ENCODE measurements at regions not wholly inside any gene's neighbourhood (a gene's known extent, or its start where the extent isn't known, plus 50 kb on each side); places are given as distances from the start of the nearest gene placed in this dataset.

GRCh38 chr13:104841110-104841509 lies 1694.4 kb downstream of the EFNB2 start:
- intact Hi-C loops (cut with DNase I): no loop called here
- DNase-seq: no peak

DNA sequence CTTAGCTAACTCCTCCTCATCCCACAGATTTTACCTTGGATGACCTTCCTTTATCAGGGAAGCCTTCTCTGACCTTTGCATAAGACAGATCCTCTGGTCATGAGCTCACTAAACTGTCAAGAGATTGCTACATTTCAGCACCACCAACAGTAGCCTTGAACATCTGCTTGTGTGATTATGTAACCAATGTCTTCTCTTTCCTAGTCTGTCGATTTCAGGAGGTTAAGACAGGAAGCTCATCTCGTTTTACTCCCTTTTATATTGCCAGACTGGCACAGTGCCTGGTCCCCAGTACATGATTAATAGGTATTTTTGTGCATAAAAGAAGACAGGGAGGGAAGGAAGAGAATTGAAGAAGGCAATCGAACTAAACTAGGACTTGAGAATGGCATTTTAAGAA lies 1697.7 kb downstream of the EFNB2 start:
- intact Hi-C loops (cut with DNase I): no loop called here
- no peak for DNase-seq

- no peak for DNase-seq
- intact Hi-C loops (cut with DNase I): no loop called here
These were observed 1702.2 kb downstream of the EFNB2 start for GRCh38 chr13:104833221-104833620.

DNA sequence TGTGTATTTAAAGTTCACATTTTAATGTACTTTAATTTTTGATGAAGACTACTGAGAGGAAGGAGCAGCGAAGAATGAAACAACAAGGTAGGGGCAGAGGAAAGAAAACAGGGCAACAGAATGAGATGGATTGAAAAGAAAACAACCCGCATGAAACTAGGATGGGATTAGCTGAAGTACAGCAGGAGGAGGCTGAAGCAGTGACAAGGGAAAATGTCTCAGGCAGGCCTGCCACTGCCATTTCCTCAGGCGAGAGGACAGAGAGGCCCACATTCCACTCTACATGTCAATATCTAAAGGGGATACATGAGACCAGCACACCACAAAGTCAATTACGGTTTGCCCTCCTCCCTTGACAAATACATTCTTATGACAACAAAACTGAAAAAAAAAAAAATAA lies 1703.2 kb downstream of the EFNB2 start:
- no peak for DNase-seq
- intact Hi-C loops (cut with DNase I): no loop called here

GRCh38 chr13:104831831-104832230 lies 1703.6 kb downstream of the EFNB2 start:
- no peak for DNase-seq
- intact Hi-C loops (cut with DNase I): no loop called here

GRCh38 chr13:104823709-104824108 lies 1711.8 kb downstream of the EFNB2 start:
- intact Hi-C loops (cut with DNase I): no loop called here
- DNase-seq: no peak

- DNase-seq: no peak
- intact Hi-C loops (cut with DNase I): no loop called here
These were observed 1712.4 kb downstream of the EFNB2 start for GRCh38 chr13:104823071-104823470.

DNA sequence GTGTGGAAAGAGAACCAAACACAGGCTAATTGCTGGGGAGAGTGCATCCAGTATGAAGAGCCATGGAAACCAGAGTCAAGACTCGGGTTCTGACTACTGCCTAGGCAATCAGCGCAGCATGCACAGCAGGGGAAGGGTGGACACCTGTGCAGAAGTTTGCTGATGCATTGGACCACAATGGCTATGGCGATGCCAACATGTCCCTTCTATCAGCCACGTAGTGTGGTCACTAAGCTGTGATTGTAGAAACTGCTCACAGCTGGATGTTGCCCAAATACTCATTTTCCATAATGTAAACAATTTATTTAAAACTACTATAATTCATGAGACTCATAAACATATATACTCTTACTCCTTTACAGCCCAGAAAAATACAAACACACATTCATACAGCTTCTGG lies 1718.2 kb downstream of the EFNB2 start:
- intact Hi-C loops (cut with DNase I): no loop called here
- DNase-seq: no peak

DNA sequence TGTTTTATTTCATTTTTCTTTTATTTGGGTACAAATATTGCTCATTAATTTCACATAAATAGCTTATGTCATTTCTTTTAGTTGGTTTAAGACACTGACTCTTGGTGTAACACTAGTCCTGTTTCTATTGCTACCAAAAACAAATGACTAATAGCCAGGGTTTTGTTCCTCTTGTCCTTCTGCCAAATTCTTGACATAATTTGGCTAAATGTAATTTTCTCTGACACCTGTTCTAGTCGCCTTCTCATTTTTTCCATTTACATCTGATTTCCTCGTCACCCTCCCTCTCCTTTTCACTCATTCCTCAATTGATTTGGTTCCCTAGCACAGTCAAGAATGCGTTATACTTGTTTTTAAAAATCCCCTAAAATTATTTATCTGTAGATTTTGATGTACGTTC lies 1718.7 kb downstream of the EFNB2 start:
- intact Hi-C loops (cut with DNase I): no loop called here
- DNase-seq: no peak

GRCh38 chr13:104810242-104810641 lies 1725.2 kb downstream of the EFNB2 start:
- intact Hi-C loops (cut with DNase I): no loop called here

DNA sequence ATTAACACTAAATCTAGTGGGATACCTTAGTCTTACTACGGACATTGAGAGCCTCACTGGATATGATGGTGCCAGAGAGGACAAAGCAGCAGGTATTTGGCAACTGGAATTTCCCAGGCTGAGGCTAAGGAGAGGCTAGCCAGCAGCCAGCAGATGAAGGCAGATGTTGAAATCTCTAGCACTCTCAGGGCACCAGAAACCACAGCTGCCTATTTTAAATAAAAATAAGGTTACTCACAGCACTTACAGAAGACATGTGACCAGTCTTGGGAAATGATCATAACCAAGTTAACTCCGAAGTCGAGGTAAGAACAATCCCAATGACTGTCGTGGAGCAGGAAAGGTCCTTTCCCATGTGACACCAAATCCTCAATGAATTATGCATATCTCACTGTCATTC lies 1726.0 kb downstream of the EFNB2 start:
- intact Hi-C loops (cut with DNase I): no loop called here
- DNase-seq: no peak

More at GRCh38 chr13:104810242-104810641, 1725.2 kb downstream of the EFNB2 start:
- DNase-seq: no peak

DNA sequence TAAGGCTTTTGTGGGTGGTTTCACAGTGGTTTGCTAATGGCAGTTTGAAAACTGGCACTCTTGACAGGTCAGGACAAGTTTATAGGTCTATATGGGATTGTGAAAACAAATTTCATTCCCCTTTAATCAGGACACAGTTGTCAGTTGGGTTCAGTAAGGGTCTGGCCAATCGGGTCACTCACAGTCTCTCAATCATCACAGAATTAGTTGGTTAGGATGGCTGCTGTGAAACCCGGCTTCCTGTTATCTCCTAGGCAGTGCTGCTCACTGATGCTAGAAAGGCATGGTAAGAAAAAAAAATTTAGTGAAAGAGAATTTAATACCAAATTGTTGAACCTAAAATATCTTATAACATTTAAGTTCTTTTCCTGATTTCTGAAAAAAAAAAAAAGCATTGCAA lies 1730.1 kb downstream of the EFNB2 start:
- intact Hi-C loops (cut with DNase I): no loop called here
- DNase-seq: no peak

DNA sequence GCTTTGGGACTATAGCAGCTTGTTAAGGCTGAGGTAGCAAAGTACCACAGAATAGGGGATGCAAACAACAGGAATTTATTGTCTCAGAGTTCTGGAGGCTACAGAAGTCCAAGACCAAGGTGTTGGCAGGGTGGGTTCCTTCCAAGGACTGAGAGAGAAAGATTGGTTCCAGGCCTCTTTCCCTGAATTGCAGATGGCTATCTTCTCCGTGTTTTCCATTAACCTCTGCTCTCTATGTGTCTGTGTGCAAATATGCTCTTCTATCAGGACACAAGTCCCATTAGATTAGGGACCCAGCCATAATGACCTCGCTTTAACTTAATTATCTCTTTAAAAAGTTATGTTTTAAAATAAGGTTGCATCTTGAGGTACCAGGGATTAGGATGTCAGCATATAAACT lies 1732.9 kb upstream of the SLC10A2 start:
- intact Hi-C loops (cut with DNase I): no loop called here
- DNase-seq: no peak

DNA sequence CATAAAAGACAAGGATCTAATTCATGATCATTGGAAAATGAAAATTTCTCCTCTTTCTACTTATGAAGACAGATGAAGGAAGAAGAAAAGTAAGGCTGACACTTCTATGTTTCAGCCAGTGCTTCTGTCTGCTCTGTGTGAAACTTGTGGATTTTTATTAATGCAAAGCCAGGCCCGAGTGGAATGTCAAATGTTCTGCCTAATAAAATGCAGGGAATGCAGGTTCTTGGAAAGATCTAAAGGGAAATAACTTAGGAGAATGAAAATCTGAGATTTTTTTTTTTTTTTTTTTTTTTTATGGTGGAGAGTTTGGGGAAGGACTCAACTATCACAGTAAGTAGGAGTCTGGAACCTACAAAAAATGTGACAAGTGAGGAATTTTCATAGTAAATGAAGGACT lies 1732.3 kb upstream of the SLC10A2 start:
- DNase-seq: no peak
- intact Hi-C loops (cut with DNase I): no loop called here

GRCh38 chr13:104796581-104796980 lies 1730.4 kb upstream of the SLC10A2 start:
- intact Hi-C loops (cut with DNase I): no loop called here
- DNase-seq: no peak

DNA sequence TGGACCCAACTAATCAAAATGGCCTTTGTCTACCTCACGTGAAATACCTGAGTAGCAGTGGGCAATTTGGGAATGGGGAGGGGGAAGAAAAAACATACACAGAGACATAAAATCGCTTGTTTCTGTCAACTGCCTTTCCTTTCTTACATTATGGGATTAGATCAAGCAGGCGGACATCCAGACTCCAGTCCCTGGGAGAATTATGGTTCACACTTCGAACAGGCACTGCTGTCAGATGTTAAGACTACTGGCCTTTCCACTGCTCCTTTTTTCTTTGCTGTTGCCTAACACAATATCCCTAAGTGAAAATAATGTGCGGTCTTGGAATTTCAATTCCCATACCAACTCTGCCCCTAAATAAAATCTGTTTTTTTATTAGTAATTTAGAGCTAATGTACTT lies 1719.7 kb upstream of the SLC10A2 start:
- intact Hi-C loops (cut with DNase I): no loop called here
- no peak for DNase-seq

- intact Hi-C loops (cut with DNase I): no loop called here
- no peak for DNase-seq
These were observed 1718.7 kb upstream of the SLC10A2 start for GRCh38 chr13:104784891-104785290.

GRCh38 chr13:104782741-104783140 lies 1716.5 kb upstream of the SLC10A2 start:
- DNase-seq: no peak
- intact Hi-C loops (cut with DNase I): no loop called here

- intact Hi-C loops (cut with DNase I): no loop called here
- DNase-seq: no peak
These were observed 1713.2 kb upstream of the SLC10A2 start for GRCh38 chr13:104779311-104779993.

DNA sequence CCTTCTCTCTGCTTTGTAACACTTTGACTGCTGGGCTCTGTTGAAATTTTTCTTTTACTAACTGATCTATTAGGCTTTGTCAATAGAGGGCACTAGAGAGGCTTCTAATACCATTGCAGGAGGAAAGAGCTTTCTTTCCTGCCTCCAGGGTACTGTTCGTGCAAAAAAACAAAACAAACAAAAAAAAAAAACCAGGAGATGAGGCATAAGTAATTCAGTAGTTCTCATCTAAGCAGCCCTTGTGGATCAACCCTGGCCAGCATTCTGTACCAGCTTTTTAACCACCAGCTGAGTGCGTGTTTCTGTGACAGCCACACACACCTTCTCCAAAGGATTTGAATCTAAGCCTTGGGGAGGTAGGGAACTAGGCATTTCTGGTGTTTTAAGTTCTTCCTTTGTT lies 1707.6 kb upstream of the SLC10A2 start:
- no peak for DNase-seq
- intact Hi-C loops (cut with DNase I): no loop called here

DNA sequence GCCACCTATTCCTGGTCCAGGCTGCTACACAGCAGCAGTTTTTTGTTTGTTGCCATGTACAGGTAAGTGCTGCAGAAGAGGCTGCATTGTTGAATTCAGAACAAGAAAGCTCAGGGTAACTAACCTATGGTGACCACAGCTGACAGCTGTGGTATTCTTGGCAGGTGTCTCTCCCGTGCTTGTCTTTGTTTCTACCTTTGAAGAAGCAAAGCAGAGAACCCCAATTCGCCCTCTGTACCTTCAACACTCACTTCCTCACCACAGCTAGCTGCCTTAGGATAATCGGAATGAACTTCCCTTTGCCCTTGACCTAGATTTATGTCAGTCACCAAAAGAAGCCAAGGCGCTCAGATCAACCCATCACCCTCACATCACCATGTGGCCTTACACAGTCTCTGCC lies 1703.3 kb upstream of the SLC10A2 start:
- intact Hi-C loops (cut with DNase I): no loop called here

DNA sequence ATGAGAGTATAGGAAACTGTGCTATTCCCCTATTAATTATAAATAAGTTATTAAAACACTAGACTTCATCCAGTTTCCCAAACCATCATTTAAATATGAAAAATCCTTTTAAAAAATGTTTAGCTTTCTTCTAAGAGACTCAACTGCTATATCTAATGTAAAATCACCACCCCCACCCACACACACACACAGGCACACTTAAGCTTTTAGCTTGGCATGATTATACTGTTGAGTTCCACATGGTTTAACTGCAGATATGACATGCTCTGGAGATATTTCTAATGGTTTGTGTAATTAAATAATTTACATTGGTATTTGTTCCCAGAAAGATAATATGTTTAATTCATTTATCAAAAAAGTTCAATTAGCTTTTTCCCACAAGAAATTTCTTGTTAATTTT lies 1700.1 kb upstream of the SLC10A2 start:
- DNase-seq: no peak
- intact Hi-C loops (cut with DNase I): no loop called here

More for the DNA sequence above, 1703.3 kb upstream of the SLC10A2 start:
- no peak for DNase-seq
